Endothelial cell of umbilical vein (primary cell): ENCODE measurements at regions not wholly inside any gene's neighbourhood (a gene's known extent, or its start where the extent isn't known, plus 50 kb on each side); places are given as distances from the start of the nearest gene placed in this dataset.

Source experiments
- CTCF ChIP-seq, 2 donors: IDR thresholded peaks; 1 replicate in 1 of 2; 2 replicates in 1 of 2; pipeline ENCODE4 v1.5.1; 2011; ENCODE audit warnings: low read length in 2 of 2, mild to moderate bottlenecking in 2 of 2, moderate library complexity in 2 of 2, control low read depth in 1 of 2, inconsistent platforms in 1 of 2, low read depth in 1 of 2; ENCODE audit not compliant: insufficient read depth in 1 of 2; ENCODE audit errors: extremely low read depth in 1 of 2
- EZH2 ChIP-seq: IDR thresholded peaks from 2 replicates; pipeline ENCODE4 v1.6.1; 2012; ENCODE audit warnings: borderline replicate concordance, low read depth, mild to moderate bottlenecking, moderate library complexity, low read length, inconsistent platforms; ENCODE audit not compliant: severe bottlenecking
- MAX ChIP-seq: IDR thresholded peaks from 2 replicates; pipeline ENCODE4 v1.6.1; 2011; ENCODE audit not compliant: insufficient read depth, insufficient read length
- POLR2A ChIP-seq: IDR thresholded peaks from 2 replicates; pipeline ENCODE4 v1.6.1; 2012; ENCODE audit warnings: low read depth, mild to moderate bottlenecking, control low read depth, low read length

GRCh38 chr10:21205328-21205727 is 308.2 kb upstream of the NEBL start:
- TF ChIP-seq CTCF (IDR thresholded peaks at IDR 0.05; ENCODE audit: extremely low read depth in 1 of 2, insufficient read depth in 1 of 2, low read depth in 1 of 2, low read length in 2 of 2) (no peak), POLR2A (no peak), MAX (no peak), EZH2 (no peak)
